ENCODE measurements at regions not wholly inside any gene's neighbourhood (a gene's known extent, or its start where the extent isn't known, plus 50 kb on each side); places are given as distances from the start of the nearest gene placed in this dataset.

DNA sequence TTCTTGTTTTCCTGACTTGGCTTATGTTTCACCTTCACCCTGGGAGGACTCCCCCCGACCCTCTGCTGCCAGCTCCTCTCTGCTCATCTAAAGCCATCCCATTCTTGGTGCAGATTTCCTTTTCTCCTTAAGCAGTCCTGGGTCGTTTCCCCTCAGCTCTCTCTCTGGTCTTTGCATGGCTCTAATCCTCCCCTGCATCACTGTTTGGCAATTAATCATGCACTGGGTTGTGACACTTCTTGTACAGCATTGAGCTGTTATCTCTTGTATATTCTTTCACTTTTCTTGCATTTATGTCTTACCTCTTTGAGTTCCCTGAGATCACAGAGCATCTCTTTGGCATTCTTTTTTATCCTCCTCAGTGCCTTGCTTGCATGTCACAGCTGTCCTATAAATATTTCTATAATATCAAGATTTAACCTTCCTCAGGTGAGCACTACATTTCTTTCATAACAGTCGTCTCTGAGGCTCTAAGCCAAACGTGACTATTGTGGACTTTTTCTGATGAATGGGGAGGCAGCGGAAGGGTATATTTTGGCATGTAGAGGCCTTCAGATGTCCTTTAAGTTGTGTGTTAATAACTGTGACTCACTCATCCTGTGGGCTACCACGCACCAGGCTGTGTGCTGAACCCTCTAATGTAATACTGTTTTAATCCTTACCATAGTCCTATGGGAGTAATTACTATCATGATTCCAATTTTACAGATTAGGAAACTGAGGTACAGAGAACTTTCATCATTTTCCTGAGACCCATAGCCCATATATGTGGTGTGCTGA, 507.5 kb downstream of the SLC4A3 start:
- no peak for DNase-seq

- no peak for DNase-seq
Measured at GRCh38 chr2:220143336-220143735, 515.9 kb downstream of the SLC4A3 start.

DNA sequence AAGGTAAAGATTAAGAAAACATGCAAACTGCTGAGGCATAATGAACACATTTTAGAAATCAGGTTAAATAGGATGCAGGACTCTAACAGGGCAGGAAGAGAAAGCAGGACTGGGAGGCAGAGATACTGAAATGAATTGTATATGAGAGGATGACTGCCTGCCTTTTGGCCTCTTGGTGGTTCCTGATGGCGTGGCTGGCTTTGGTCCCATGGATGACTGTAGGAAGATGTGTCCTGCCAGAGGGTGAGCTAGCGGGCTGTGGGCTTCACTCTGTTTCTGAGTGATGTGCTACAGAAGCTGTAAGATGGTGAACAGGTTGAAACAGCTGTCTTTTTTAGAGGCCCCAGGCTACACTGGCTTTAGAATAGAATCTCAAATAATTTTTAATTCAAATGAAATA, 517.0 kb downstream of the SLC4A3 start:
- no peak for DNase-seq

- no peak for DNase-seq
Measured at GRCh38 chr2:220147161-220148038, 520.0 kb downstream of the SLC4A3 start.

DNA sequence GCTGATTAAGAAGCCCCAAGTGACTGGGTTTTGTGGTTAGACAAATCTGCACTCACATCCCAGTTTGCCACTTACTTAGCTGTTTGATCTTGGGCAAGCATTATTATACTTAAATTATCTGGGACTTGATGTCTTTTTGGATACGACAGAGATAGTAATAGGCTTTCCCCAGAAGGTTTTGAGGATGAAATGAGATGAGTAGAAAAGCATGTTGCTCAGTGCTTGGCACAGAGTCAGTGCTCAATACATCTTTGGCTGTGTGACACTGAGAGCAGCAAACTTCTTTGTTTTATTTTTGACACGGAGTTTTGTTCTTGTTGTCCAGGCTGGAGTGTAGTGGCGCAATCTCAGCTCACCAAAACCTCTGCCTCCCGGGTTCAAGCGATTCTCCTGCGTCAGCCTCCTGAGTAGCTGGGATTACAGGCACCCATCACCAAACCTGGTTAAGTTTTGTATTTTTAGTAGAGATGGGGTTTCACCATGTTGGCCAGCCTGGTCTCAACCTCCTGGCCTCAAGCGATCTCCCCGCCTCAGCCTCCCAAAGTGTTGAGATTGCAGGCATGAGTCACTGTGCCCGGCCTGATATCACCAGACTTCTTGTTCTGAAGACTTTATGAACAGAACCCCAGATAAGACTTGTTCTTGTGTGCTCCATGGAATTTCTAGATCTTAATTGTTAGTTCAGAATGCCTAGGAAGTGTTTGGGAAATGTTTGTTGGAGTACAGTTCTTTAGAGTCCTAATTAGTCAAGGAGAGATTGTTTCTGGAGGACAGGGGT, 521.2 kb downstream of the SLC4A3 start:
- no peak for DNase-seq

DNA sequence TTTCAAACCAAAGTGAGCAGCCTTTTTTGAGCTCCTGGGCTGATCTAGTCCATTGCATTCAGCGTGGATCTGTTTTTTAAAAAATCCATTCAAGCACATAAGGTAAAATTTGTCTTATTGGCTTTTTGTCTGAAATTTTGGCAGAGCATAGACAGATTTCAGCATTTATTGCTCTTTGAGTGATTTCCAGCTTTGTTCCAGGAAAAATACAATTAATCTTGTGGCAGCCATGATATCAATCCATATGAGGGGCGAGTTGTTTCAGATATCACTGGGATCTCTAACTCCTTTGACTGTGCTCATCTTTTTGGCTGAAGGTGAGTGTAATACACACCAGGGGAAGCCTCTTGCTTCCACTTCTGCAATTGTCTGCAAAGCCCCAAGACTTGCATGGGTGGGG, 523.9 kb downstream of the SLC4A3 start:
- DNase-seq: no peak

DNA sequence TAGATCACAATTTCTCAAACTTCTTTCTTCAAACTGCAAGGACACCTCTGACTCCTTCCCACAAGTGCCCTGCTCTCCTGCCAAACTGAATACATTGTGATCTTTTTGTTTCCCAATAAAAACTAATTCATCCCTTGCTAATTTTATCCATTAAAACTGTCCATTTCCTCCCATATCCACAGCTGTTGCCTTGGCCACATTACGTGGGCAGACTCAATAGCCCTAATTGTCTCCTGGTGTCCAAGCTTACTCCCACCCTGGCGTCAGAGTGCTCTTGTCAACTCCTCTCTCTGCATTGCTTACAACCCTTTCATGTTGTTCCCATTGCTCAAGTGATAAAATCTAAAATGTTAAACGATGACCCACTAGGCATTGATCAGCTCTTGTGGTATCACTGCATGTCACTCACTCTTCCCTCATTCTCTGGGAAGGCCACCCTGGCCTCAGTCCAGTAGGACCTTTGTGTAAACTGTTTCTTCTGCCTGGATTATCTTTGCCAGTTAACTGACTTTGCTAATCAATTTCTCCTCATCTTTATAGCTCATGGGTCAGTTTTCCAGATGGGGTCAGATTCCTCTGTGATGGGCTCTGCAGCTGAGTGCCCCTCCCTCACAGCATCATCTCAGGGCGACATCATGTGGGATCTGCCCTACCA, 525.0 kb downstream of the SLC4A3 start:
- DNase-seq: no peak

DNA sequence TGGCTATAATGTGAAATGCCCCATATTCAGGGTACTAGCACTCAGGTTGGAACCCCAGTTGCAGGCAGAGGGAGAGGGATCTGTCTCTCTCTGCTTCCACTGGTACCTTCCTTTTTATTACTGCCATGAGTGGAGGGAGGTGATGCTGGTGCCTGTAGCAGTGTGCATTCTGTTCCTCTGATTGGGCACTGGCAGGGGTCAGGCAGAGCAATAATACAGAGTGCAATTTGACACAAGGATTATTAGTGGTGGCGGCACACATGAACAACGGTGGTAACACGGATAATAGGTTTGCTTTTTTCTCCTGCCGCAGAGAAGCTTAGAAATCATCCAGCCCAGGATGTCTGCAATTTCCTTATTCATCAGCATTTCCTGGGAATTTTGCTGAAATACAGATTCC, 525.7 kb downstream of the SLC4A3 start:
- no peak for DNase-seq

DNA sequence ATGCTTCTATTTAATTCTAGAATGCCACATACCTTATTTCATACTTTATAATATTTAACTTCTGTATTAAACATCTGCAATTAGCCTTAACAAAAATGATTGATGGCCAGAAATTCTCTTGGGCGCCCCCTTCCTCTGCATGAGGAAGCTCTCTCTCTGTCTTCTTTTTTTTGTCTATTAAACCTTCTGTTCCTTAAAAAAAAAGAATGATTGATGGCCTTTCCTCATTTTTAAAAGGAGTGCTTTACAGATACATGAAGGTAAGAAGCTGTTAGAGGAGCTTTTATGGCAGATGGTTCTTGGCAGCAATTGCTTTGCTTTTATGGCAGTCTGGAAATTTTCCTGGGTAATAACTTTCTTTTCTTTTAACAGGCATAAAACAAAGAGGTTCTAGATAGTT, 526.9 kb downstream of the SLC4A3 start:
- DNase-seq: no peak

DNA sequence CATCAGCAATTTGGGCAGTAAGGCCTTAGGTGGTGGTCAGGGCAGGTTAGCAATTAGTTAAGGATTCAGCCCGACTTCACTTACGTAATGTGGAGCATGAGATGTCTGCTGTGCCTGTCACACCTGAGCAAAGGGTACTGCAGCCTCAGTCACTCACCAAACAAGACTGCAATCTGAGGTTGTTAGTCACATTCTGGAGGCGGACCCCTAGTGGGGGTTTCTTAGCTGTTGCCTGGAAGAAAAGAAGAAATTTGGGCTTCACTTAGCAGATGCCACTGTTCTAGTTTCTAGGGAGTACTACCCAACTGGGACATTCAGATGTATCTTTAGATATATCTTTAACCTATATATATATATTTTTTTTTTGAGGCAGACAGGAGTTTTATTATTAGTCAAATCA, 529.9 kb downstream of the SLC4A3 start:
- DNase-seq: no peak

GRCh38 chr2:220159738-220160137, 532.3 kb downstream of the SLC4A3 start:
- DNase-seq: no peak

GRCh38 chr2:220162320-220162719, 534.9 kb downstream of the SLC4A3 start:
- no peak for DNase-seq

DNA sequence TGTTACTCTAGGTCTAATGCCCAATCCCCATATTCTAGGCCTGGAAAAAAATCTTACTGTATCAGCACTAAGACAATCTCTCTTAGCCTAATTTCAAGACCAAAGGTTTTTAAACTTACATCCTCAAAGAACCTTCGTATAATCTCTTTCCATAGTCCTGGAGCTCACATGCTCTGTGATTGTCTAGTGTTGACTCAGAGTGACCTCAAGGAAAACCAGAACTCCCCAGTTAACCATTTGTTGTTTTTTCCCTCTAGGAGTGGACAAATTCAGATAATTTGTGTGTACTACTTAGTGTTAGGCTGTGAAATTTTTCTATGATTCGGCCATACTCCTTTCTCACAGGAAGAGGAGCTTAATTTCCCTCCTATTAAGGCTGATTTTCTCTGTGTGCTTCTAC, 536.1 kb downstream of the SLC4A3 start:
- DNase-seq: no peak

DNA sequence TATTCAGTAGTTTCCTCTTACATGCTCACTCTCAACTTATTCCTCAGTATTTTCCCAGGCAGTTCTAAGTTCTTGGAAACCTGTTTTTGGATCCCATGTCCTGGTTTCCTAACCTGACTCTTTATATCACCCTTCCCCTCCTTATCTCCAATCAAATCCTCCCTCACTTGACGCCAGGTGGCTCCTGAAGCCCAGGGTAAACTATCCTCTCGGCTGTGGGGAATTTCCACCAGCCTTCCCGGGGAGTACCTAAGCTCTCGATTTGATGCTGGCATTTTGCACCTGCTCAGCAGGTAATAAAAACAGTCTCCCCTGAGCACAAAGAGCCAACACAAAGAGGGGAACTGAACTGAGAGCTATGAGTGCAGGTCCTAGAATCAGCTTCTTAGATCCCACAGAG, 538.0 kb downstream of the SLC4A3 start:
- DNase-seq: no peak

- DNase-seq: no peak
Measured at GRCh38 chr2:220166616-220167015, 539.2 kb downstream of the SLC4A3 start.

- peak; percentile 21 for DNase-seq
Measured at GRCh38 chr2:220167956-220168355, 540.5 kb downstream of the SLC4A3 start.

- DNase-seq: no peak
Measured at GRCh38 chr2:220168891-220169546, 541.6 kb downstream of the SLC4A3 start.

DNA sequence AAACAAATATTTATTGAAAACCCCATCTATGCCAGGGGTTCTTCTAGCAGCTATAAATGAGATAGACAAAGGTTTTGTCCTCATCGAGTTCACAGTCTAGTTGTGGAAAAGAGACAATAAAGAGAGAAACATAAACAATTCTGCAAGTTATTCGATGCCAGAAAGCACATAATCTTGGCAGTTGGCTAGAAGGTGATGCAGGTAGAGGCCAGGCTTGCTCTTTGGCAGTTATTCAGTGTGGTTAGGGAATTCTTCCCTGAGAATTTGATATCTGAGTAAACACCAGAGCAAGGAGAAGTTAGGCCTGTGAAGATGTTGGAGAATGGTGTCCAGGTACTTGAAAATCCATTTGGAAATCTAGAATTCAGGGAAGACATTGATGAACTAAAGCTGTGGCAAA, 547.4 kb downstream of the SLC4A3 start:
- DNase-seq: no peak

GRCh38 chr2:220175967-220176366, 548.5 kb downstream of the SLC4A3 start:
- DNase-seq: no peak

GRCh38 chr2:220178991-220179695, 551.7 kb downstream of the SLC4A3 start:
- no peak for DNase-seq

DNA sequence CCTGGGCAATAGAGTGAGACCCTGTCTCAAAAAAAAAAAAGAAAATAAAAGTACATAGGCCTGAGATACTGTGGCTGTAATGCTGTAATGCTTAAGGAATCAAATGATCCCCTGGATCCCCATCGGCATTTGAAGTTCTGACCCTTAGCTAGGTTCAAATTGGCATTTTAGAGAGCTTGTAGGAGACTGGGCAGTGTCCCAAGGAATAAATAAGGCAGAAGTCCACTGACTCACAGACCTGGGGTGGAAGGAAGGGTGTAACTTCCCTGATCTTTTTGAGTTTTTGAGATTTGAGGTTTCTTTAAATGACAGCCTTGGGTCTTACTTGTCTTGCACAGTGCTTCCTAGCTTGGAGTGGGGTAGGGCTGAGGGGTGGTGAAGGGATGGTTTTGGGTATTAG, 553.7 kb downstream of the SLC4A3 start:
- no peak for DNase-seq

DNA sequence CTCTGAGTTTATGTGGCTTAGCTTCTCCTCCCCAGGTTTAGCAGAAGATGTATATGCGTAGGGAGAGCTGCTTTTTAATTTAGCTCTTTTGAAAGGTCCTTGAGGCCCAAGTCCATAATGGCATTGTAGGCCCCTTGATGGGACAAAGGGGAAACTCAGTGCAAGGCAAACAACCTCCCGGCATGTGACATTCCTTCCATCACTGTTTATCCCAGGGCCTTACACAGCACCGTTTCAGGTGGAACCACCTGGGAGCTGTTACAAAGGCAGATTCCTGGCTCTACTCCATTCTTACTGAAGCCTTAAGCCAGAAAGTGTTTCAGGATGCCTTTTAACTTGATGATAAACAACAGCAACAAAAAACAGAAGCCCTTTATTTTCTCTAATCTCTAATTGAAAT, 555.4 kb downstream of the SLC4A3 start:
- DNase-seq: no peak
